Activated CD4-positive, CD25-positive, alpha-beta regulatory T cell treated with anti-CD3 and anti-CD28 coated beads, Interleukin-2, amount 50 U/mL, for 24 hours (primary cell): ENCODE measurements at regions not wholly inside any gene's neighbourhood (a gene's known extent, or its start where the extent isn't known, plus 50 kb on each side); places are given as distances from the start of the nearest gene placed in this dataset.

Experiments used
- ATAC-seq, 2 donors: fragments of 150-1000 bp; cut with Tn5 transposase; one replicate each; pipeline ENCODE4 v1.10.0; 2021; ENCODE audit warnings: mild to moderate bottlenecking in 1 of 2, moderate library complexity in 1 of 2

GRCh38 chr6:114520976-114521375 is 178.2 kb upstream of the HS3ST5 start:
- no peak for ATAC-seq

- no peak for ATAC-seq
These were observed 171.3 kb upstream of the HS3ST5 start for GRCh38 chr6:114514170-114514569.

- ATAC-seq, result no peak
These were observed 128.6 kb upstream of the HS3ST5 start for GRCh38 chr6:114471450-114471849.

GRCh38 chr6:114467931-114468330 is 125.1 kb upstream of the HS3ST5 start:
- ATAC-seq, result no peak

- ATAC-seq, result no peak
These were observed 122.7 kb upstream of the HS3ST5 start for GRCh38 chr6:114465511-114465910.

- ATAC-seq, result no peak
These were observed 111.0 kb upstream of the HS3ST5 start for GRCh38 chr6:114453737-114454276.

- no peak for ATAC-seq
These were observed 110.1 kb upstream of the HS3ST5 start for GRCh38 chr6:114452785-114453401.

GRCh38 chr6:114450631-114451030 is 107.8 kb upstream of the HS3ST5 start:
- no peak for ATAC-seq

- no peak for ATAC-seq
These were observed 106.8 kb upstream of the HS3ST5 start for GRCh38 chr6:114449659-114450058.

- no peak for ATAC-seq
These were observed 103.5 kb upstream of the HS3ST5 start for GRCh38 chr6:114446342-114446741.

GRCh38 chr6:114445846-114446245 is 103.0 kb upstream of the HS3ST5 start:
- ATAC-seq, result no peak

GRCh38 chr6:114439411-114439810 is 96.6 kb upstream of the HS3ST5 start:
- no peak for ATAC-seq

GRCh38 chr6:114437235-114437634 is 94.4 kb upstream of the HS3ST5 start:
- ATAC-seq, result no peak

- ATAC-seq, result no peak
These were observed 93.9 kb upstream of the HS3ST5 start for GRCh38 chr6:114436691-114437090.

GRCh38 chr6:114435985-114436384 is 93.2 kb upstream of the HS3ST5 start:
- ATAC-seq, result no peak

- ATAC-seq, result no peak
These were observed 89.6 kb upstream of the HS3ST5 start for GRCh38 chr6:114432400-114432799.

GRCh38 chr6:114431641-114432040 is 88.8 kb upstream of the HS3ST5 start:
- ATAC-seq, result no peak

- peak in 1 of 2 donors; percentile 10 for ATAC-seq
These were observed 87.8 kb upstream of the HS3ST5 start for GRCh38 chr6:114430534-114431124.

- no peak for ATAC-seq
These were observed 85.5 kb upstream of the HS3ST5 start for GRCh38 chr6:114428341-114428740.

GRCh38 chr6:114421199-114421598 is 78.4 kb upstream of the HS3ST5 start:
- no peak for ATAC-seq

GRCh38 chr6:114419175-114419574 is 76.4 kb upstream of the HS3ST5 start:
- ATAC-seq, result no peak

- ATAC-seq, result no peak
These were observed 75.6 kb upstream of the HS3ST5 start for GRCh38 chr6:114418304-114418972.

- no peak for ATAC-seq
These were observed 64.7 kb upstream of the HS3ST5 start for GRCh38 chr6:114407426-114408035.
